SK-N-SH (cell line): ENCODE measurements at regions not wholly inside any gene's neighbourhood (a gene's known extent, or its start where the extent isn't known, plus 50 kb on each side); places are given as distances from the start of the nearest gene placed in this dataset.

Experiments used
- CTCF ChIA-PET: fragments of 300-600, 350-600 bp; formaldehyde crosslinking; extraction: SDS; loops from one replicate; lab custom pipeline; 2021; lab: Yijun Ruan, JAX
- POLR2A ChIA-PET: fragments of 350-600 bp; sonication (Branson Sonifier 250); formaldehyde crosslinking; extraction: SDS; loops from one replicate; lab custom pipeline; 2020; ENCODE audit warnings: antibody characterized with exemption, inconsistent platforms; lab: Yijun Ruan, JAX
- DNase-seq: peaks from one replicate; pipeline ENCODE4 v3.0.0; 2012
- H2AFZ ChIP-seq: fragments of 200-600 bp; sonication (generic); 2 replicates; pipeline ENCODE4 v1.8.1; 2016; ENCODE audit warnings: antibody characterized with exemption, mild to moderate bottlenecking, low read depth
- H3F3A ChIP-seq: fragments of 200-600 bp; sonication (generic); replicated peaks from 2 replicates; pipeline ENCODE3; 2016; ENCODE audit warnings: antibody characterized with exemption, mild to moderate bottlenecking; ENCODE audit not compliant: insufficient read depth
- H3K27ac ChIP-seq, 2 experiments: fragments of 200-500 bp in 1 of 2; fragments of 200-600 bp in 1 of 2; sonication (Bioruptor generic) in 1 of 2; sonication (generic), shearing (Covaris generic) in 1 of 2; 2 replicates each; pipeline versions ENCODE4 v1.5.1 to v1.6.1; 2014 to 2016; ENCODE audit warnings: low read depth in 2 of 2, inconsistent platforms in 1 of 2, low read length in 1 of 2, mild to moderate bottlenecking in 1 of 2, mixed read lengths in 1 of 2
- H3K27me3 ChIP-seq: fragments of 200-600 bp; sonication (generic), shearing (Covaris generic); 2 replicates; pipeline ENCODE4 v1.6.1; 2016; ENCODE audit warnings: mixed run types; ENCODE audit not compliant: insufficient read depth
- H3K36me3 ChIP-seq, 2 experiments: fragments of 200-500 bp in 1 of 2; fragments of 200-600 bp in 1 of 2; sonication (Bioruptor generic) in 1 of 2; sonication (generic) in 1 of 2; replicated peaks in 1 of 2; 2 replicates each; pipeline versions ENCODE3 to v1.5.1; 2014 to 2016; ENCODE audit warnings: low read length in 1 of 2, mild to moderate bottlenecking in 1 of 2; ENCODE audit not compliant: insufficient read depth in 2 of 2, control insufficient read depth in 1 of 2
- H3K4me1 ChIP-seq, 2 experiments: fragments of 200-500 bp in 1 of 2; fragments of 200-600 bp in 1 of 2; sonication (Bioruptor generic) in 1 of 2; sonication (generic), shearing (Covaris generic) in 1 of 2; 2 replicates each; pipeline versions ENCODE4 v1.5.1 to v1.6.1; 2014 to 2016; ENCODE audit warnings: low read depth in 1 of 2, low read length in 1 of 2, mixed run types in 1 of 2; ENCODE audit not compliant: insufficient read depth in 2 of 2, control insufficient read depth in 1 of 2
- H3K4me2 ChIP-seq: fragments of 200-600 bp; sonication (generic), shearing (Covaris generic); 2 replicates; pipeline ENCODE4 v1.6.1; 2017; ENCODE audit warnings: mixed run types
- H3K4me3 ChIP-seq, 2 experiments: fragments of 200-500 bp in 1 of 2; fragments of 200-600 bp in 1 of 2; sonication (Bioruptor generic) in 1 of 2; sonication (generic), shearing (Covaris generic) in 1 of 2; 2 replicates each; pipeline versions ENCODE4 v1.5.1 to v1.8.1; 2014 to 2016; ENCODE audit warnings: low read depth in 2 of 2, inconsistent platforms in 1 of 2, low read length in 1 of 2, mild to moderate bottlenecking in 1 of 2, mixed read lengths in 1 of 2, moderate library complexity in 1 of 2
- H3K79me2 ChIP-seq: fragments of 200-600 bp; sonication (generic); 2 replicates; pipeline ENCODE4 v1.8.1; 2017; ENCODE audit warnings: mild to moderate bottlenecking; ENCODE audit not compliant: insufficient read depth
- H3K9ac ChIP-seq: fragments of 200-600 bp; sonication (generic); 2 replicates; pipeline ENCODE4 v1.6.1; 2017; ENCODE audit warnings: mixed run types
- H3K9me2 ChIP-seq: fragments of 200-600 bp; sonication (generic); 2 replicates; pipeline ENCODE4 v1.6.1; 2017; ENCODE audit warnings: mixed run types
- H3K9me3 ChIP-seq: fragments of 200-600 bp; sonication (generic); 2 replicates; pipeline ENCODE4 v1.6.1; 2017; ENCODE audit warnings: mixed run types, mild to moderate bottlenecking, moderate library complexity
- H4K20me1 ChIP-seq: fragments of 200-600 bp; sonication (generic); 2 replicates; pipeline ENCODE4 v1.6.1; 2017; ENCODE audit warnings: mild to moderate bottlenecking, mixed run types; ENCODE audit not compliant: insufficient read depth
- FOSL2 ChIP-seq: IDR thresholded peaks from 2 replicates; pipeline ENCODE4 v1.4.0; 2012; ENCODE audit warnings: low read depth, mild to moderate bottlenecking, moderate library complexity, borderline replicate concordance
- FOXM1 ChIP-seq: IDR thresholded peaks from 2 replicates; pipeline ENCODE4 v1.4.0; 2012; ENCODE audit warnings: low read depth, mild to moderate bottlenecking
- GATA2 ChIP-seq: sonication (generic); formaldehyde crosslinking; IDR thresholded peaks from 2 replicates; pipeline ENCODE4 v1.5.0; 2020; ENCODE audit warnings: mild to moderate bottlenecking, missing genetic modification reagents
- MEF2A ChIP-seq: IDR thresholded peaks from 2 replicates; pipeline ENCODE4 v1.4.0; 2012; ENCODE audit warnings: low read depth, borderline replicate concordance
- NRF1 ChIP-seq: IDR thresholded peaks from 2 replicates; pipeline ENCODE4 v1.6.1; 2012; ENCODE audit warnings: low read depth, mild to moderate bottlenecking, low read length
- PBX3 ChIP-seq: IDR thresholded peaks from 2 replicates; pipeline ENCODE4; 2012
- RAD21 ChIP-seq: IDR thresholded peaks from 2 replicates; pipeline ENCODE4 v1.6.1; 2012; ENCODE audit warnings: mild to moderate bottlenecking, low read length
- RCOR1 ChIP-seq: fragments of 150-350 bp; IDR thresholded peaks from 2 replicates; pipeline ENCODE4 v1.6.1; 2017; ENCODE audit warnings: antibody characterized with exemption, low read length
- REST ChIP-seq: IDR thresholded peaks from 2 replicates; pipeline ENCODE4 v1.6.1; 2012; ENCODE audit warnings: mild to moderate bottlenecking, low read depth, low read length, moderate library complexity
- RFX5 ChIP-seq: IDR thresholded peaks from 2 replicates; pipeline ENCODE4 v1.6.1; 2012; ENCODE audit warnings: mild to moderate bottlenecking, improper control_type of control experiment, low read length
- SIN3A ChIP-seq: IDR thresholded peaks from 2 replicates; pipeline ENCODE4 v1.6.1; 2012; ENCODE audit warnings: low read depth, mild to moderate bottlenecking, low read length, moderate library complexity, borderline replicate concordance
- SMC3 ChIP-seq: IDR thresholded peaks from 2 replicates; pipeline ENCODE4 v1.6.1; 2012; ENCODE audit warnings: low read depth, low read length, improper control_type of control experiment
- TEAD4 ChIP-seq: IDR thresholded peaks from 2 replicates; pipeline ENCODE4 v1.4.0; 2012; ENCODE audit warnings: mild to moderate bottlenecking, borderline replicate concordance; ENCODE audit not compliant: insufficient read depth
- USF1 ChIP-seq: IDR thresholded peaks from 2 replicates; pipeline ENCODE4 v1.4.0; 2012; ENCODE audit warnings: low read depth, borderline replicate concordance
- USF2 ChIP-seq: fragments of 150-350 bp; IDR thresholded peaks from 2 replicates; pipeline ENCODE4 v1.6.1; 2017; ENCODE audit warnings: antibody characterized with exemption, low read length, low read depth, borderline replicate concordance
- YY1 ChIP-seq: IDR thresholded peaks from 2 replicates; pipeline ENCODE4 v1.4.0; 2012; ENCODE audit warnings: low read depth, mild to moderate bottlenecking
- WGBS: methylation state at CpG from one replicate; pipeline ENCODE4 v1.1.6; 2017; ENCODE audit warnings: low lambda C conversion rate; 5-methylcytosine and 5-hydroxymethylcytosine counted together

GRCh38 chr15:98412852-98413251 lies 235.5 kb upstream of the IGF1R start:
- Histone ChIP-seq H3K9ac (no peak overlapping the region), H3F3A (no peaks in the 10 kb centered on the region), H2AFZ (no peak overlapping the region), H3K4me2 (no peak overlapping the region), H3K9me2 (no peaks in the 10 kb centered on the region), H3K27me3 (peaks cover 20% of the 10 kb centered on the region; the same call in 1 of the 2 replicates), H3K4me3 (no peak overlapping the region), H3K9me3 (no peaks in the 10 kb centered on the region), H4K20me1 (no peaks in the 10 kb centered on the region), H3K79me2 (no peaks in the 10 kb centered on the region), H3K4me1 (no peaks in the 10 kb centered on the region), H3K27ac (no peak overlapping the region), H3K36me3 (no peaks in the 10 kb centered on the region)
- CTCF ChIA-PET: no interaction called here
- TF ChIP-seq SIN3A (no peak), FOSL2 (no peak), YY1 (no peak), PBX3 (no peak), NRF1 (no peak), FOXM1 (no peak), MEF2A (no peak), USF1 (no peak), SMC3 (no peak)
- DNase-seq: no peak
- WGBS: 0% methylated on average over 2 of the region's 2 CpGs
- POLR2A ChIA-PET: no interaction called here

GRCh38 chr15:98413933-98414546 lies 234.3 kb upstream of the IGF1R start:
- Histone ChIP-seq H3K4me2 (no peak overlapping the region), H3K27ac (no peak overlapping the region), H3F3A (no peaks in the 10 kb centered on the region), H3K9ac (no peak overlapping the region), H2AFZ (no peak overlapping the region), H3K27me3 (peaks cover 32% of the 10 kb centered on the region; the same call in 1 of the 2 replicates), H3K9me3 (no peaks in the 10 kb centered on the region), H4K20me1 (no peaks in the 10 kb centered on the region), H3K4me1 (no peaks in the 10 kb centered on the region), H3K9me2 (no peaks in the 10 kb centered on the region), H3K4me3 (no peak overlapping the region), H3K36me3 (no peaks in the 10 kb centered on the region), H3K79me2 (no peaks in the 10 kb centered on the region)
- ChIA-PET CTCF (interaction anchor here (1.0 to 1.1 kb wide), 2 partner anchors 8 to 102 kb away, joined by 3 read pairs; no protein-coding TSS in a partner anchor), POLR2A (no interaction called here)
- TF ChIP-seq USF2 (no peak), GATA2 (CRISPR knock-in tag) (no peak), REST (no peak), TEAD4 (no peak), RFX5 (no peak), RCOR1 (no peak), RAD21 (no peak), PBX3 (no peak)
- DNase-seq: no peak
- 4% methylated on average over 13 of the region's 13 CpGs for WGBS
